ENCODE measurements at regions not wholly inside any gene's neighbourhood (a gene's known extent, or its start where the extent isn't known, plus 50 kb on each side); places are given as distances from the start of the nearest gene placed in this dataset.
A peak's percentile ranks its signal among the peaks of the same experiment; 100 is the strongest.
"Not testable (repeated sequence)": the region's sequence is repeated elsewhere in the genome, so short reads cannot be mapped to it uniquely, and the experiment has no call there.

DNA sequence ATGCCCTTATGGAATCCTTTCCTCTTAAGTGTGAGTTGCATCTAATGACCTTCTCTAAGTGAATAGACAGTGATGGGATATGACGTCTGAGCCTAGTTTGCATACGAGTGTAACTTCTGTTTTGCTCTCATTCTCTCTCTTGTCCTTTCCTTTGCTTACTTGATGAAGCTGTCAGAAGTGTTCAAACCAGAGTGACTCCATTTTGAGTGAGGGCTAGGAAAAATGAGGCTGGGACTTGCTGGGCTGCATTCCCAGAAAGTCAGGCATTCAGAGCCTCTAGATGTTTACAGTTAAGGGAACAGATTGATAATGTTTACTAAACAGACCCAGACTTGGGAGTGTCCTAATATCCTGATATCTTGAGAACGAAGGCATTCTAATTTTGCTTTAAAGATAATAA lies 311.2 kb upstream of the SOX4 start:
- DNase-seq, result not testable (repeated sequence)

DNA sequence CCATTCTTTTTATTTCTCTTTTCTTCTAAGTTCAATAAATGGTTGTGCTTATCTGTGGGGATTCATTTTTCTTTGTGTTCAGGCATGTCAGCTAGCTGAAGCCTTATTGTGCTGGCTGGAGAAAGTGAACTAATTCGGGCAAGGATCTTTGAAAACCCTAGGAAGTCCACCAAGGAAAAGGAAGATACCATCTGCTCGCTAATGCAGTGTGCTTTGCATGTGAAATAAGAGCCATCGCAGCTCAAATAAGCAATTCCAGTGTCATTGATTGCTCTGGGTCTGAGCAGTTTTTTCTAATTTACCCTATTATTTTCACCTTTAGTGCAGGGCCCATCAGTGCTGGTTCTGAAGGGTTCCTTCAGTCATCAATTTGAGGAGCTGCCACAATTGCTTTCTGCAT lies 309.4 kb upstream of the SOX4 start:
- DNase-seq, result no peak

GRCh38 chr6:21284706-21285105 lies 308.8 kb upstream of the SOX4 start:
- no peak for DNase-seq

DNA sequence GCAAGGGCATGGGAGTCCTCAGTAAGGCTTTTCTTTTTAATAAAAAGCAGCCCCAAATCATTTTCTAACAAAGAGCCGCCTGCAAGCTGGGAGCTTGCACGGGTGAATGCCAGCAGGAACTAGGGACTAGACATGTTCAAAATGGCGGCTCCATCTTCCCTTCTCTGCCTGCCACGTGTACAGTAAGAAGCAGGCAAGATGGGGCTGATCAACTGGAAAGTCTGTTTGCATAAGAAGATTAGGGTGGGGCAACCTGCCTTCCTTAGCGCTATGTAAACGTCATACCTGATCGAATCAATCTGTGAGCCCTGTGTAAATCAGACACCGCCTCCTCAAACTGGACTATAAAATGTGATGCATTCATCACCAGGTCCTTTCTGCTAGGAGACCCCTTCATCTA lies 299.4 kb upstream of the SOX4 start:
- no peak for DNase-seq

DNA sequence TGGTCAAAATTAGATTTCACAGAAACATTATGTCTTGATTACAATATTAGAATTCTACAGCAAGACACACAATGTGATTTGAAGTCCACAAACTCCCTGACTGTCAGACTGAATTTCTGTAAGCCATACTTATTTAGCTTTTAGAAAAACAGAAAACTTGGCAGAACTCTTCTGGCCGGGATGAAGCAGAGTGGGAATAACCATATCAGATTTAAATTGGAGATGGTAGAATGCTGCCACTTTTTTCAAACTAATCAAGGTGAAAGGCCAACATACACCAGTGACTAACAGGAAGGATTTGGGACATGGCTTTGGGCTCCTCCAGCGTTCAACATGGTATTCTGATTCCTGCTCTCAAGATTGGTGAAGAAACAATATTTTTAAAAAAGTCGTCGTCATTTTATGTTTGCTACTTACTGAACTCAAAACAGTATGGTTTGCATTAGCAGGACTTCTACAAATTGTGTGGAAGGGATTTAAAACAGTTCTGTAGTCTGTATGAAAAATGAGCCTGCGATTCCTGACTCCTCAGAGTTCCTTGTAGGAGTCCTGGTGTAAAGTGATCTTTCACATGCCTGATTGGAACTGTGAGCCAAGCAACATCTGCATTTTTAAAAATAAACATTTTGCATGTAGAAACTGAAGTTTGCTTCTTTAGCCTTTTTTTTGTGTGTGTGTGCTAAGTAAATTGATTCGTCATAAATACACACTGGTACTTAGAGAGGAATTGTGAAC lies 297.9 kb upstream of the SOX4 start:
- no peak for DNase-seq

- DNase-seq, result no peak
Measured at GRCh38 chr6:21297665-21298064, 295.9 kb upstream of the SOX4 start.

GRCh38 chr6:21299216-21299615 lies 294.3 kb upstream of the SOX4 start:
- no peak for DNase-seq

- DNase-seq, result no peak
Measured at GRCh38 chr6:21300439-21300838, 293.1 kb upstream of the SOX4 start.

DNA sequence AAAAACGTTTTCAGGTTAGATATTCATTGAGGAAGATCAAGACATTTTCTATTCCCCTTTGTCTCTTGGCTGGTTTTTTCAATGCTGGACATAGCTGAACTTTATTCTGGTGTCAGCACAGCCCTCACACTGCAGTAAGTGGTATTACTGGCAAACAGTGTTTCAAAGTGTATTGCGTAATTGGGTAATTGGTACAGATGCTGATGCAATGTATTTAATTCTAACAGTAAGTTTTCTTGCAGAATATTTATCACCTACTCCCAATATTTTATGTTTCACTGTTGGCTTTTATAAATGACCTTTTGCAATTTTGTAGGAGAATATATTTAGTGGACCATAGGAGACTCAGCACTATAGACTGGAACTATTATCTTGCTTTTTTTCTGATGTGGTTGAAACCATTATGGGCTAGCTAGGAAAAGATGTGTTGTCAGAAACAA lies 287.6 kb upstream of the SOX4 start:
- peak; percentile 46 for DNase-seq

- DNase-seq, result no peak
Measured at GRCh38 chr6:21306546-21306945, 287.0 kb upstream of the SOX4 start.

- DNase-seq, result no peak
Measured at GRCh38 chr6:21309807-21310221, 283.7 kb upstream of the SOX4 start.

- no peak for DNase-seq
Measured at GRCh38 chr6:21310568-21311140, 282.9 kb upstream of the SOX4 start.

- DNase-seq, result no peak
Measured at GRCh38 chr6:21312118-21312517, 281.4 kb upstream of the SOX4 start.

DNA sequence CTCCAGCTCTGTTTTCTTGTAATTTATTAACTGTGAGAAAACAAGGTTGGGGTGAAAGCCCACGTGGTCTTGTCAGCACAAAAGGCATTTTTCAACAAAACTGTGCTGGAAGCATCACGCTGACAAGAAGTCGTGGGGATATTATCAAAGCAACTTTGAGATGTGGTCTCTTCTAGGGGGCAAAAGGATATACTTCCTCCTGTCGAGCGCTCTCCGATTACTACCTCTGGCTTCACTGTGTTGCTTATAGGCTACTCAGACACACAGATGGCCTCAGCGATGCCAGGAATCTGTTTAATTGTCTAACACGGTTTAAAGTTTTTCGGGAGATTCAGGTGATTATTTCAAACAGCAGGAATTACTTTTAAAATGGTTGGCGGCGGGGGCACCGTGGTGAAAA lies 275.9 kb upstream of the SOX4 start:
- no peak for DNase-seq

GRCh38 chr6:21321076-21321475 lies 272.5 kb upstream of the SOX4 start:
- DNase-seq, result peak; percentile 5

GRCh38 chr6:21321531-21321930 lies 272.0 kb upstream of the SOX4 start:
- DNase-seq, result peak; percentile 56

DNA sequence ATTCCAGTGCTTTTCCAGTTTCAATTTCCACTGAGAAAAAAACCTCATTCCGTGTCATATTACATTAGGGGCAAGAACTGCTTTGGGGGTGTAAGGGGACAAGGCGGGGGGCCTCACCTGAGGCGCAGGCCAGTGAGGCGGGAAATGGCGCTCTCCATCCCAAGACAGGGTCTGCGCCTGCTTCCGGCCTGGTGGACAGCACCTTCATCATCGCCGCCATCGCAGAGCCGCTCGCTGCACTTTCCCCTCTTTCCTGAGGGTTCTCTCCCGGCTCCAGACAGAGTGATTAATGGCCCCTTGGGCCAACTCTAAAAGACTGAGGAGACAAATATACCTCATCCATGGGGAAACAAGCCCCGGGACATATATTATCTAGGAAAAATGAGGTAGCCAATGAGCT lies 270.0 kb upstream of the SOX4 start:
- DNase-seq, result no peak

- DNase-seq, result no peak
Measured at GRCh38 chr6:21325201-21325856, 268.2 kb upstream of the SOX4 start.

- no peak for DNase-seq
Measured at GRCh38 chr6:21327326-21328112, 266.0 kb upstream of the SOX4 start.

GRCh38 chr6:21331235-21331634 lies 262.3 kb upstream of the SOX4 start:
- no peak for DNase-seq

- DNase-seq, result no peak
Measured at GRCh38 chr6:21332077-21332476, 261.5 kb upstream of the SOX4 start.

GRCh38 chr6:21332660-21333059 lies 260.9 kb upstream of the SOX4 start:
- DNase-seq, result no peak

- no peak for DNase-seq
Measured at GRCh38 chr6:21333715-21334114, 259.8 kb upstream of the SOX4 start.

GRCh38 chr6:21334651-21335050 lies 258.9 kb upstream of the SOX4 start:
- no peak for DNase-seq
